MCF 10A (cell line): ENCODE measurements at regions not wholly inside any gene's neighbourhood (a gene's known extent, or its start where the extent isn't known, plus 50 kb on each side); places are given as distances from the start of the nearest gene placed in this dataset.

Experiments used
- BruUV-seq: library from RNA; stranded (reverse); fragments of 400-500 nt; replicated peaks from 2 replicates; lab custom pipeline; 2021; lab: Mats Ljungman, UMichigan
- CTCF ChIA-PET: fragments of 300-600 bp; sonication (Branson Sonifier 250); formaldehyde crosslinking; extraction: SDS; loops from one replicate; lab custom pipeline; 2021; ENCODE audit warnings: antibody characterized with exemption, inconsistent platforms; lab: Yijun Ruan, JAX
- POLR2A ChIA-PET: fragments of 300-600, 350-650 bp; sonication (Branson Sonifier 250); formaldehyde crosslinking; extraction: SDS; loops from one replicate; lab custom pipeline; 2020; ENCODE audit warnings: antibody characterized with exemption, inconsistent platforms; lab: Yijun Ruan, JAX
- DNase-seq: peaks from one replicate; pipeline ENCODE4 v3.0.0-alpha.2; 2018; ENCODE audit not compliant: unreplicated experiment
- H3K27ac Mint-ChIP-seq: one replicate; pipeline ENCODE4 v1.8.0; 2022; ENCODE audit warnings: mild to moderate bottlenecking, low read depth, mixed read lengths; ENCODE audit not compliant: unreplicated experiment
- H3K27me3 Mint-ChIP-seq: one replicate; pipeline ENCODE4 v1.8.0; 2022; ENCODE audit warnings: mixed read lengths; ENCODE audit not compliant: insufficient read depth, unreplicated experiment
- H3K36me3 Mint-ChIP-seq: one replicate; pipeline ENCODE4 v1.8.0; 2022; ENCODE audit warnings: mild to moderate bottlenecking, moderate library complexity, mixed read lengths; ENCODE audit not compliant: insufficient read depth, unreplicated experiment
- H3K4me1 Mint-ChIP-seq: one replicate; pipeline ENCODE4 v1.8.0; 2022; ENCODE audit warnings: mixed read lengths; ENCODE audit not compliant: insufficient read depth, unreplicated experiment
- H3K4me3 Mint-ChIP-seq: one replicate; pipeline ENCODE4 v1.8.0; 2022; ENCODE audit warnings: mild to moderate bottlenecking, moderate library complexity, mixed read lengths; ENCODE audit not compliant: unreplicated experiment
- H3K9me3 Mint-ChIP-seq: one replicate; pipeline ENCODE4 v1.8.0; 2022; ENCODE audit warnings: mixed read lengths; ENCODE audit not compliant: unreplicated experiment
- CTCF ChIP-seq: fragments of 200-600 bp; IDR thresholded peaks from one replicate; pipeline ENCODE4 v1.8.0; 2022; ENCODE audit warnings: antibody characterized with exemption, mild to moderate bottlenecking; ENCODE audit not compliant: unreplicated experiment
- intact Hi-C: fragments of 100-400 bp; cut with micrococcal nuclease; formaldehyde crosslinking; loops from 2 replicates; pipeline ENCODE4 v1.14.1; 2022

- Mint-ChIP-seq H3K27ac (no peak overlapping the region), H3K4me3 (no peak overlapping the region), H3K36me3 (no peaks in the 10 kb centered on the region), H3K4me1 (no peaks in the 10 kb centered on the region), H3K27me3 (no peaks in the 10 kb centered on the region), H3K9me3 (peaks cover 6% of the 10 kb centered on the region)
- POLR2A ChIA-PET: no interaction called here
- intact Hi-C loops: no loop called here
- BruUV-seq: no TSS peak
- TF ChIP-seq CTCF: no peak
- CTCF ChIA-PET: no interaction called here
- DNase-seq: no peak
Observed at GRCh38 chr13:88424463-88424862, 753.3 kb downstream of the SLITRK5 start.

GRCh38 chr13:88426661-88427060, 755.5 kb downstream of the SLITRK5 start:
- H3K36me3 Mint-ChIP-seq: no peaks in the 10 kb centered on the region
- no peak overlapping the region for H3K4me3 Mint-ChIP-seq
- H3K27me3 Mint-ChIP-seq: no peaks in the 10 kb centered on the region
- POLR2A ChIA-PET: no interaction called here
- H3K4me1 Mint-ChIP-seq: no peaks in the 10 kb centered on the region
- H3K9me3 Mint-ChIP-seq: peaks cover 6% of the 10 kb centered on the region
- DNase-seq: no peak
- no peak overlapping the region for H3K27ac Mint-ChIP-seq
- intact Hi-C loops: no loop called here
- CTCF ChIA-PET: no interaction called here
- TF ChIP-seq CTCF: no peak
- no TSS peak for BruUV-seq

DNA sequence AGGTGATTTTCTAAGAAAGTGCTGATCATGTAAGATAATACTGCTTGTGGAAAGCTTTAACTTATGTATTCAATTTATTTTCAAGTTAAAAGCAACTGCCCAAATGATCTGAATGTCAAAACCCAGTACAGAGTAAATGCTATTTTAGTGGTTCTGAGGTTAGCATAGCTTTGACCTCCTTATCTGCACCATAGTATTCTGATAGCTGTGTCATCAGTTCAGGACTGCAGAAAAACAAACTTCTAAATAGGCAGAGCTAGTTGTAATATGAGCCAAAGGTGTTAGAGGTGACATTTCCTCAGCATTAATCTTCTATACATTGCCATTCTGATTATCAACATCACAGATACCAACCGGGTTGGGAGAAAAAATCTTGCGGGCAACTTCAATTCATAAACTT, 758.7 kb downstream of the SLITRK5 start:
- ChIA-PET CTCF (no interaction called here), POLR2A (interaction anchor here (0.7 kb wide), 1 partner anchor 111 kb away, joined by 3 read pairs; no protein-coding TSS in a partner anchor)
- Mint-ChIP-seq H3K9me3 (peaks cover 8% of the 10 kb centered on the region), H3K27me3 (no peaks in the 10 kb centered on the region), H3K36me3 (no peaks in the 10 kb centered on the region), H3K4me3 (no peak overlapping the region), H3K27ac (no peak overlapping the region), H3K4me1 (no peaks in the 10 kb centered on the region)
- TF ChIP-seq CTCF: no peak
- BruUV-seq: no TSS peak
- no peak for DNase-seq
- intact Hi-C loops: no loop called here

DNA sequence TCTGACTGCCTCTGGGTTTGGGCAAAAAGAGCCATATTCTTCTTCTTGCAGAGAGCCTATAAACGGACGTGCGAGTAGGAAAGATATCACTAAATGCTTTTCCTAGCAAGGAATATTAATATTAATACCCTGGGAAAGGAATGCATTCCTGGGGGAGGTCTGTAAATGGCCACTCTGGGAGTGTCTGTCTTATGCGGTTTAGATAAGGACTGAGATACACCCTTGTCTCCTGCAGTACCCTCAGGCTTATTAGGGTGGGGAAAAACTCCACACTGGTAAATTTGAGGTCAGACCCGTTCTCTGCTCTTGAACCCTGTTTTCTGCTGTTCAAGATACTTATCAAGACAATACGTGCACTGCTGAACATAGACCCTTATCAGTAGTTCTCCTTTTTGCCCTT, 763.8 kb downstream of the SLITRK5 start:
- H3K9me3 Mint-ChIP-seq: peaks cover 8% of the 10 kb centered on the region
- no peaks in the 10 kb centered on the region for H3K36me3 Mint-ChIP-seq
- ChIA-PET POLR2A (interaction anchor here (1.5 kb wide), 1 partner anchor 15 kb away, joined by 3 read pairs; no protein-coding TSS in a partner anchor), CTCF (interaction anchor here (0.6 kb wide), 1 partner anchor 669 kb away, joined by 4 read pairs; no protein-coding TSS in a partner anchor)
- H3K27ac Mint-ChIP-seq: no peak overlapping the region
- intact Hi-C loops: no loop called here
- no TSS peak for BruUV-seq
- H3K4me3 Mint-ChIP-seq: no peak overlapping the region
- DNase-seq: no peak
- TF ChIP-seq CTCF: no peak
- no peaks in the 10 kb centered on the region for H3K4me1 Mint-ChIP-seq
- no peaks in the 10 kb centered on the region for H3K27me3 Mint-ChIP-seq
